ENCODE measurements at regions not wholly inside any gene's neighbourhood (a gene's known extent, or its start where the extent isn't known, plus 50 kb on each side); places are given as distances from the start of the nearest gene placed in this dataset.

DNA sequence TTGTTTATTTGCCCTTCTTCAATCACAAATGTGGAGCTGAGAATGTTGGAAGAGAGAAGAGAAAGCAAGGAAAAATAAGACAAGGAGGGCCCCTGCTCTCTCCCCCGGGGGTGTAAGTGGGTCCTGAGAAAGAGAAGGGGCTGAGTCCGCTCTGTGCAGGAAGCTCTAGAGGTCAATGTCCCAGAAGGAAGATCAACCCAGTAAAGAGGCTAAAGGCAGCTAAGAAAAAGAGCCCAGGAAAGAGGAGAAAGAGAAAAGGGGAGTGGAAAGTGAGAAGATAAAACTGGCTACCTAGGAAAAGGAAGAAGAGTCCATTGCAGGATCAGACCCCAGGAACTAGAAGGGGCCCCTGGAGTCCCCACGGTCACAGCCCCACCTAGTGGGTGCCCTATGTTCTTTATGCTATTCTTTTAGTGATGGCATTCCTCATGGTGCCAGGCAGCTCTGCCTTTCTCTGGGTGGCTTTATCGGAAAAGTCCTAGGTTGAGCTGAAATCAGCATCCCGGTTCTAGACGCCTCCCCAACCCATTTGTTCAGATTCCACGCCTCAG is 583.4 kb downstream of the ACTL7B start:
- peak; percentile 49 for FAIRE-seq
- ChIA-PET POLR2A (no interaction called here), CTCF (interaction anchor here (0.5 to 4.1 kb wide), 29 partner anchors 8 to 847 kb away, joined by 3 to 30 read pairs (median 4); no protein-coding TSS in a partner anchor)
- Histone ChIP-seq H3K9ac (replicated peaks; ENCODE audit: extremely low read depth, insufficient read depth, low read length) (no peak overlapping the region), H3K9me3 (replicated peaks; ENCODE audit: control insufficient read depth, insufficient read depth, low read length) (no peaks in the 10 kb centered on the region), H4K20me1 (replicated peaks; ENCODE audit: control insufficient read depth, extremely low read depth, insufficient read depth, low read length) (no peaks in the 10 kb centered on the region), H3K36me3 (ENCODE audit: control insufficient read depth in 2 of 2, extremely low read depth in 1 of 2, insufficient read depth in 2 of 2, low read length in 2 of 2) (no peaks in the 10 kb centered on the region), H3K4me1 (ENCODE audit: control insufficient read depth, extremely low read depth, insufficient read depth, low read length) (no peaks in the 10 kb centered on the region), H3K9me1 (replicated peaks; ENCODE audit: control insufficient read depth, extremely low read depth, insufficient read depth, low read length) (no peaks in the 10 kb centered on the region), H3K4me3 (replicated peaks in 1 of 3; ENCODE audit: insufficient read depth in 1 of 3, low read depth in 1 of 3, low read length in 3 of 3) (no peak overlapping the region), H3K79me2 (ENCODE audit: control insufficient read depth, insufficient read depth, low read length) (no peaks in the 10 kb centered on the region), H3K4me2 (ENCODE audit: insufficient read depth, low read length) (no peak overlapping the region), H3K27ac (ENCODE audit: insufficient read depth, low read depth, low read length) (no peak overlapping the region), H3K27me3 (ENCODE audit: control insufficient read depth in 2 of 2, insufficient read depth in 2 of 2, low read length in 2 of 2) (no peaks in the 10 kb centered on the region), H2AFZ (ENCODE audit: low read depth, low read length) (no peak overlapping the region)
- no TSS peak for BruUV-seq (replicated peaks)
- DNase-seq (ENCODE audit: low read depth, low spot score) = peak; percentile 29
- dilution Hi-C loops (cut with MboI; ENCODE audit: extremely low pct_ligation_motif_present, low sequenced_read_pairs) = no loop called here
- TF ChIP-seq JUN (IDR thresholded peaks at IDR 0.05; ENCODE audit: borderline replicate concordance, insufficient read depth, insufficient read length, low read depth) = no peak
- no peak for TF ChIP-seq POLR2A (IDR thresholded peaks at IDR 0.05; ENCODE audit: low read depth, low read length)
- no peak for TF ChIP-seq POLR2AphosphoS5 (IDR thresholded peaks at IDR 0.05; ENCODE audit: insufficient read depth, low read depth, low read length)
- TF ChIP-seq, protein P1, sequence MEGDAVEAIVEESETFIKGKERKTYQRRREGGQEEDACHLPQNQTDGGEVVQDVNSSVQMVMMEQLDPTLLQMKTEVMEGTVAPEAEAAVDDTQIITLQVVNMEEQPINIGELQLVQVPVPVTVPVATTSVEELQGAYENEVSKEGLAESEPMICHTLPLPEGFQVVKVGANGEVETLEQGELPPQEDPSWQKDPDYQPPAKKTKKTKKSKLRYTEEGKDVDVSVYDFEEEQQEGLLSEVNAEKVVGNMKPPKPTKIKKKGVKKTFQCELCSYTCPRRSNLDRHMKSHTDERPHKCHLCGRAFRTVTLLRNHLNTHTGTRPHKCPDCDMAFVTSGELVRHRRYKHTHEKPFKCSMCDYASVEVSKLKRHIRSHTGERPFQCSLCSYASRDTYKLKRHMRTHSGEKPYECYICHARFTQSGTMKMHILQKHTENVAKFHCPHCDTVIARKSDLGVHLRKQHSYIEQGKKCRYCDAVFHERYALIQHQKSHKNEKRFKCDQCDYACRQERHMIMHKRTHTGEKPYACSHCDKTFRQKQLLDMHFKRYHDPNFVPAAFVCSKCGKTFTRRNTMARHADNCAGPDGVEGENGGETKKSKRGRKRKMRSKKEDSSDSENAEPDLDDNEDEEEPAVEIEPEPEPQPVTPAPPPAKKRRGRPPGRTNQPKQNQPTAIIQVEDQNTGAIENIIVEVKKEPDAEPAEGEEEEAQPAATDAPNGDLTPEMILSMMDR (IDR thresholded peaks at IDR 0.05; ENCODE audit: extremely low read depth in 1 of 2, insufficient read depth in 1 of 2, low read depth in 1 of 2, low read length in 2 of 2) = peak; percentile 47 to 59
- no peak for TF ChIP-seq FOS (IDR thresholded peaks at IDR 0.05; ENCODE audit: borderline replicate concordance, insufficient read depth, low read length)
- TF ChIP-seq EZH2 (IDR thresholded peaks at IDR 0.05; ENCODE audit: borderline replicate concordance, low read depth, low read length, severe bottlenecking) = no peak
- intact Hi-C loops (cut with micrococcal nuclease) = loop anchor here (1.0 to 10.0 kb wide), 6 partner anchors 147 to 807 kb away; no protein-coding TSS in a partner anchor

All from endothelial cell of umbilical vein (primary cell).